ENCODE measurements at regions not wholly inside any gene's neighbourhood (a gene's known extent, or its start where the extent isn't known, plus 50 kb on each side); places are given as distances from the start of the nearest gene placed in this dataset.

DNA sequence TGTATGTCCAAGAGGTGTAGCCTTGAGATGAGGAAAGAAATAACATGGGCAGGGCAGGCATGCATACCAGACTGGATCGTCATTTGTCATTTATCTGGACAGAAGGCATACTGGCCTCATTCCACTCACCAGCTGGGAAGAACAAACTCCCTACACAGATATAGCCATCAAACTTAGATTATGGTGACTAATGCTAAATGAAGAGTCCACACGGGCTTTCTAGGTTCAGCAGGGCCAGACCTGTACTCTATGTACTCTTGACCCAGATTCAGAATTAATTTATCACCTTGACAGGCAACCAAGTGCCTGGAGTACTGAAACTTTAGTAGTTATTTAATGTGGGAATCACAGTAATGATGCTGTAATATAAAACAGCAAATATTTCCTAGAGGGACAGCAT is 164.3 kb upstream of the IL12A start:
- TF ChIP-seq, protein P1, sequence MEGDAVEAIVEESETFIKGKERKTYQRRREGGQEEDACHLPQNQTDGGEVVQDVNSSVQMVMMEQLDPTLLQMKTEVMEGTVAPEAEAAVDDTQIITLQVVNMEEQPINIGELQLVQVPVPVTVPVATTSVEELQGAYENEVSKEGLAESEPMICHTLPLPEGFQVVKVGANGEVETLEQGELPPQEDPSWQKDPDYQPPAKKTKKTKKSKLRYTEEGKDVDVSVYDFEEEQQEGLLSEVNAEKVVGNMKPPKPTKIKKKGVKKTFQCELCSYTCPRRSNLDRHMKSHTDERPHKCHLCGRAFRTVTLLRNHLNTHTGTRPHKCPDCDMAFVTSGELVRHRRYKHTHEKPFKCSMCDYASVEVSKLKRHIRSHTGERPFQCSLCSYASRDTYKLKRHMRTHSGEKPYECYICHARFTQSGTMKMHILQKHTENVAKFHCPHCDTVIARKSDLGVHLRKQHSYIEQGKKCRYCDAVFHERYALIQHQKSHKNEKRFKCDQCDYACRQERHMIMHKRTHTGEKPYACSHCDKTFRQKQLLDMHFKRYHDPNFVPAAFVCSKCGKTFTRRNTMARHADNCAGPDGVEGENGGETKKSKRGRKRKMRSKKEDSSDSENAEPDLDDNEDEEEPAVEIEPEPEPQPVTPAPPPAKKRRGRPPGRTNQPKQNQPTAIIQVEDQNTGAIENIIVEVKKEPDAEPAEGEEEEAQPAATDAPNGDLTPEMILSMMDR (IDR thresholded peaks at IDR 0.05 in 8 of 11, conservative IDR thresholded peaks at IDR 0.05 in 3 of 11), result no peak
- TF ChIP-seq POLR2A (IDR thresholded peaks at IDR 0.05), result no peak

Data from spleen (tissue), 7 donors.